Stimulated activated CD4-positive, alpha-beta T cell treated with anti-CD3 and anti-CD28 coated beads, TNF-alpha, amount 100 ng/mL, for 48 hours (primary cell): ENCODE measurements at regions not wholly inside any gene's neighbourhood (a gene's known extent, or its start where the extent isn't known, plus 50 kb on each side); places are given as distances from the start of the nearest gene placed in this dataset.
"Not testable (repeated sequence)": the region's sequence is repeated elsewhere in the genome, so short reads cannot be mapped to it uniquely, and the experiment has no call there.

ENCODE experiments used
- DNase-seq, 3 donors: peaks; one replicate each; pipeline ENCODE4 v3.0.0-alpha.2; 2020; ENCODE audit warnings: low read depth in 3 of 3

- DNase-seq, result no peak
Observed at GRCh38 chr11:87878373-87878825, 296.8 kb downstream of the RAB38 start.

GRCh38 chr11:87871056-87871455, 304.2 kb downstream of the RAB38 start:
- DNase-seq, result no peak

GRCh38 chr11:87870086-87870485, 305.2 kb downstream of the RAB38 start:
- DNase-seq, result no peak

- no peak for DNase-seq
Observed at GRCh38 chr11:87866951-87867350, 308.3 kb downstream of the RAB38 start.

GRCh38 chr11:87861030-87861429, 314.2 kb downstream of the RAB38 start:
- no peak for DNase-seq

GRCh38 chr11:87859636-87860035, 315.6 kb downstream of the RAB38 start:
- no peak for DNase-seq

- DNase-seq, result no peak
Observed at GRCh38 chr11:87851827-87852226, 323.4 kb downstream of the RAB38 start.

GRCh38 chr11:87851234-87851633, 324.0 kb downstream of the RAB38 start:
- DNase-seq, result no peak

GRCh38 chr11:87849216-87849615, 326.0 kb downstream of the RAB38 start:
- no peak for DNase-seq

GRCh38 chr11:87840786-87841185, 334.5 kb downstream of the RAB38 start:
- DNase-seq, result no peak

- no peak for DNase-seq
Observed at GRCh38 chr11:87832211-87832610, 343.0 kb downstream of the RAB38 start.

GRCh38 chr11:87820011-87820410, 355.2 kb downstream of the RAB38 start:
- no peak for DNase-seq

GRCh38 chr11:87819151-87819550, 356.1 kb downstream of the RAB38 start:
- no peak for DNase-seq

GRCh38 chr11:87812571-87813365, 362.5 kb downstream of the RAB38 start:
- no peak for DNase-seq

GRCh38 chr11:87810486-87810885, 364.8 kb downstream of the RAB38 start:
- DNase-seq, result no peak

GRCh38 chr11:87809256-87809655, 366.0 kb downstream of the RAB38 start:
- no peak for DNase-seq

GRCh38 chr11:87804176-87804575, 371.1 kb downstream of the RAB38 start:
- no peak for DNase-seq

- DNase-seq, result no peak
Observed at GRCh38 chr11:87803748-87804147, 371.5 kb downstream of the RAB38 start.

GRCh38 chr11:87784862-87785261, 390.4 kb downstream of the RAB38 start:
- not testable (repeated sequence) for DNase-seq

GRCh38 chr11:87780068-87780413, 395.2 kb downstream of the RAB38 start:
- no peak for DNase-seq

GRCh38 chr11:87779276-87780067, 395.8 kb downstream of the RAB38 start:
- no peak for DNase-seq

GRCh38 chr11:87778357-87778756, 396.9 kb downstream of the RAB38 start:
- DNase-seq, result no peak

GRCh38 chr11:87775036-87775435, 400.2 kb downstream of the RAB38 start:
- DNase-seq, result no peak
